Type B pancreatic cell (in vitro differentiated cells): ENCODE measurements at regions not wholly inside any gene's neighbourhood (a gene's known extent, or its start where the extent isn't known, plus 50 kb on each side); places are given as distances from the start of the nearest gene placed in this dataset.

Source experiments
- DNase-seq: peaks from one replicate; pipeline ENCODE4 v3.0.0; 2021; ENCODE audit warnings: mixed read lengths; ENCODE audit not compliant: unreplicated experiment; ENCODE audit errors: extremely low spot score
- H3K27ac Mint-ChIP-seq: 2 replicates; pipeline ENCODE4 v1.8.0; 2021; ENCODE audit warnings: mild to moderate bottlenecking, mixed read lengths
- H3K27me3 Mint-ChIP-seq: 2 replicates; pipeline ENCODE4 v1.8.0; 2021; ENCODE audit warnings: mixed read lengths
- H3K36me3 Mint-ChIP-seq: 2 replicates; pipeline ENCODE4 v1.8.0; 2021; ENCODE audit warnings: mixed read lengths
- H3K4me1 Mint-ChIP-seq: one replicate; pipeline ENCODE4 v1.8.0; 2021; ENCODE audit warnings: mixed read lengths; ENCODE audit not compliant: unreplicated experiment
- H3K4me3 Mint-ChIP-seq: 2 replicates; pipeline ENCODE4 v1.8.0; 2021; ENCODE audit warnings: mild to moderate bottlenecking, mixed read lengths
- H3K9me3 Mint-ChIP-seq: 2 replicates; pipeline ENCODE4 v1.8.0; 2021; ENCODE audit warnings: mixed read lengths
- CTCF ChIP-seq: fragments of 200-600 bp; sonication (generic); conservative IDR thresholded peaks from 2 replicates; pipeline ENCODE4 v1.5.0; 2021; ENCODE audit warnings: antibody characterized with exemption, mild to moderate bottlenecking

- Mint-ChIP-seq H3K9me3 (peaks cover 4% of the 10 kb centered on the region), H3K4me3 (no peak overlapping the region), H3K27me3 (no peaks in the 10 kb centered on the region), H3K27ac (no peak overlapping the region), H3K4me1 (no peaks in the 10 kb centered on the region), H3K36me3 (no peaks in the 10 kb centered on the region)
- no peak for TF ChIP-seq CTCF
- DNase-seq, result no peak
Measured at GRCh38 chr11:127332896-127333295, 332.3 kb upstream of the KIRREL3 start.

- TF ChIP-seq CTCF, result no peak
- DNase-seq, result no peak
- Mint-ChIP-seq H3K36me3 (no peaks in the 10 kb centered on the region), H3K4me3 (no peak overlapping the region), H3K27ac (no peak overlapping the region), H3K9me3 (peaks cover 4% of the 10 kb centered on the region), H3K4me1 (no peaks in the 10 kb centered on the region), H3K27me3 (no peaks in the 10 kb centered on the region)
Measured at GRCh38 chr11:127330044-127330443, 329.5 kb upstream of the KIRREL3 start.

- H3K36me3 Mint-ChIP-seq, result no peaks in the 10 kb centered on the region
- TF ChIP-seq CTCF, result no peak
Measured at GRCh38 chr11:127308291-127308690, 307.7 kb upstream of the KIRREL3 start.

GRCh38 chr11:127307700-127308099 lies 307.1 kb upstream of the KIRREL3 start:
- H3K27me3 Mint-ChIP-seq, result no peaks in the 10 kb centered on the region
- no peak for TF ChIP-seq CTCF
- no peaks in the 10 kb centered on the region for H3K9me3 Mint-ChIP-seq
- H3K4me3 Mint-ChIP-seq, result no peak overlapping the region
- no peaks in the 10 kb centered on the region for H3K36me3 Mint-ChIP-seq
- H3K27ac Mint-ChIP-seq, result no peak overlapping the region
- DNase-seq, result no peak
- peaks cover 7% of the 10 kb centered on the region for H3K4me1 Mint-ChIP-seq

More at GRCh38 chr11:127308291-127308690, 307.7 kb upstream of the KIRREL3 start:
- peaks cover 7% of the 10 kb centered on the region for H3K4me1 Mint-ChIP-seq
- no peaks in the 10 kb centered on the region for H3K27me3 Mint-ChIP-seq
- no peaks in the 10 kb centered on the region for H3K9me3 Mint-ChIP-seq
- no peak for DNase-seq
- no peak overlapping the region for H3K4me3 Mint-ChIP-seq
- no peak overlapping the region for H3K27ac Mint-ChIP-seq

GRCh38 chr11:127304634-127305033 lies 304.1 kb upstream of the KIRREL3 start:
- Mint-ChIP-seq H3K27me3 (peaks cover 6% of the 10 kb centered on the region), H3K4me3 (no peak overlapping the region), H3K27ac (no peak overlapping the region), H3K36me3 (no peaks in the 10 kb centered on the region), H3K9me3 (no peaks in the 10 kb centered on the region), H3K4me1 (no peaks in the 10 kb centered on the region)
- no peak for DNase-seq
- no peak for TF ChIP-seq CTCF

GRCh38 chr11:127288926-127289325 lies 288.4 kb upstream of the KIRREL3 start:
- Mint-ChIP-seq H3K4me3 (no peak overlapping the region), H3K27me3 (no peaks in the 10 kb centered on the region), H3K27ac (no peak overlapping the region), H3K9me3 (peaks cover 4% of the 10 kb centered on the region), H3K36me3 (no peaks in the 10 kb centered on the region), H3K4me1 (no peaks in the 10 kb centered on the region)
- DNase-seq, result no peak
- TF ChIP-seq CTCF, result no peak
